ENCODE measurements at regions not wholly inside any gene's neighbourhood (a gene's known extent, or its start where the extent isn't known, plus 50 kb on each side); places are given as distances from the start of the nearest gene placed in this dataset.

DNA sequence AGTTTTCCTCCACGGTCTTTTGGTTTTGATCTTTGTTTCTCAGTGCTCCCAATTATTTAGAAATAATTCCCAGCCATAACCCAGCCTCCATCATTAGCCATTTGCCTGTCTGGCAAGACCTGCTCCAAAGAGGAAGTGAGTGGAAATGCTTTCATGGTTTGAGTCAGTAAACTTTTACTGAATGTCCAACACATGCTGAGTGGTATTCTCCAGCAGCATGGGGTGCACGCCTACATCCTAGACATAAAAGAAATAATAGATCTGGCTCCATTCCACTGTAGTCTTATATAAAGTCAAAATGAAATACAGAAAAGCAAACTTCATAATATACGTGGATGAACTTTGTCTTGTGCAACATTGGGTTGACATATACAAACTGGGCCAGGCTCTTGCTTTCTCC lies 757.2 kb downstream of the TLE1 start:
- Histone ChIP-seq H4K20me1 (ENCODE audit: insufficient read depth, poor library complexity, severe bottlenecking) (no peaks in the 10 kb centered on the region), H3K4me3 (no peak overlapping the region), H3K79me2 (no peaks in the 10 kb centered on the region), H3K4me1 (ENCODE audit: insufficient read depth) (peaks cover 19% of the 10 kb centered on the region), H3K27me3 (no peaks in the 10 kb centered on the region), H3K4me2 (no peak overlapping the region), H3K9me2 (replicated peaks; ENCODE audit: insufficient read depth) (no peaks in the 10 kb centered on the region), H3K9me3 (ENCODE audit: low read depth) (no peaks in the 10 kb centered on the region), H3K27ac (no peak overlapping the region), H3K36me3 (replicated peaks; ENCODE audit: insufficient read depth, low read depth) (no peaks in the 10 kb centered on the region), H2AFZ (no peak overlapping the region)
- DNase-seq (ENCODE audit: low spot score) = no peak
- TF ChIP-seq EZH2 (IDR thresholded peaks at IDR 0.05; ENCODE audit: borderline replicate concordance) = no peak
- TF ChIP-seq, protein P1, sequence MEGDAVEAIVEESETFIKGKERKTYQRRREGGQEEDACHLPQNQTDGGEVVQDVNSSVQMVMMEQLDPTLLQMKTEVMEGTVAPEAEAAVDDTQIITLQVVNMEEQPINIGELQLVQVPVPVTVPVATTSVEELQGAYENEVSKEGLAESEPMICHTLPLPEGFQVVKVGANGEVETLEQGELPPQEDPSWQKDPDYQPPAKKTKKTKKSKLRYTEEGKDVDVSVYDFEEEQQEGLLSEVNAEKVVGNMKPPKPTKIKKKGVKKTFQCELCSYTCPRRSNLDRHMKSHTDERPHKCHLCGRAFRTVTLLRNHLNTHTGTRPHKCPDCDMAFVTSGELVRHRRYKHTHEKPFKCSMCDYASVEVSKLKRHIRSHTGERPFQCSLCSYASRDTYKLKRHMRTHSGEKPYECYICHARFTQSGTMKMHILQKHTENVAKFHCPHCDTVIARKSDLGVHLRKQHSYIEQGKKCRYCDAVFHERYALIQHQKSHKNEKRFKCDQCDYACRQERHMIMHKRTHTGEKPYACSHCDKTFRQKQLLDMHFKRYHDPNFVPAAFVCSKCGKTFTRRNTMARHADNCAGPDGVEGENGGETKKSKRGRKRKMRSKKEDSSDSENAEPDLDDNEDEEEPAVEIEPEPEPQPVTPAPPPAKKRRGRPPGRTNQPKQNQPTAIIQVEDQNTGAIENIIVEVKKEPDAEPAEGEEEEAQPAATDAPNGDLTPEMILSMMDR (IDR thresholded peaks at IDR 0.05; ENCODE audit: poor library complexity) = no peak
- no peak for TF ChIP-seq EZH2phosphoT487 (IDR thresholded peaks at IDR 0.05; ENCODE audit: low read depth, severe bottlenecking, unreplicated experiment)
- 61% methylated on average over 3 of the region's 3 CpGs for WGBS (ENCODE audit: low lambda C conversion rate, missing lambda C conversion rate)

DNA sequence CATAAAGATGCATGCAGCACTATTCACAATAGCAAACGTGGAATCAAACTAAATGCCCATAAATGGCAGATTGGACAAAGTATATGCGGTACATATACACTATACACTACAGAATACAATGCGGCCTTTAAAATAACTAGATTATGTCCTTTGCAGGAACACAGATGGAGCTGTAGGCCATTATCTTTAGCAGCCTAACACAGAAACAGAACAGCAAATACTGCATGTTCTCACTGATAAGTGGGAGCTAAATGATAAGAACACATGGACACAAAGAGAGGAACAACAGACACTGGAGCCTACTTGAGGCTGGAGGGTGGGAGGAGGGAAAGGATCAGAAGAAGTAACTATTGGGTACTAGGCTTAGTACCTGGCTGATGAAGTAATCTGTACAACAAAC lies 758.2 kb downstream of the TLE1 start:
- no peak overlapping the region for H3K4me3 ChIP-seq
- no peaks in the 10 kb centered on the region for H3K36me3 ChIP-seq (replicated peaks; ENCODE audit: insufficient read depth, low read depth)
- H3K9me2 ChIP-seq (replicated peaks; ENCODE audit: insufficient read depth) = no peaks in the 10 kb centered on the region
- DNase-seq (ENCODE audit: low spot score) = no peak
- no peak overlapping the region for H3K27ac ChIP-seq
- no peaks in the 10 kb centered on the region for H3K79me2 ChIP-seq
- no peak for TF ChIP-seq EZH2phosphoT487 (IDR thresholded peaks at IDR 0.05; ENCODE audit: low read depth, severe bottlenecking, unreplicated experiment)
- TF ChIP-seq, protein P1 (IDR thresholded peaks at IDR 0.05; ENCODE audit: poor library complexity) = no peak
- no peak for TF ChIP-seq EZH2 (IDR thresholded peaks at IDR 0.05; ENCODE audit: borderline replicate concordance)
- no peak overlapping the region for H3K4me2 ChIP-seq
- no peak overlapping the region for H2AFZ ChIP-seq
- no peaks in the 10 kb centered on the region for H3K9me3 ChIP-seq (ENCODE audit: low read depth)
- no peaks in the 10 kb centered on the region for H4K20me1 ChIP-seq (ENCODE audit: insufficient read depth, poor library complexity, severe bottlenecking)
- WGBS (ENCODE audit: low lambda C conversion rate, missing lambda C conversion rate) = 62% methylated on average over 3 of the region's 3 CpGs
- H3K4me1 ChIP-seq (ENCODE audit: insufficient read depth) = peaks cover 19% of the 10 kb centered on the region
- no peaks in the 10 kb centered on the region for H3K27me3 ChIP-seq

DNA sequence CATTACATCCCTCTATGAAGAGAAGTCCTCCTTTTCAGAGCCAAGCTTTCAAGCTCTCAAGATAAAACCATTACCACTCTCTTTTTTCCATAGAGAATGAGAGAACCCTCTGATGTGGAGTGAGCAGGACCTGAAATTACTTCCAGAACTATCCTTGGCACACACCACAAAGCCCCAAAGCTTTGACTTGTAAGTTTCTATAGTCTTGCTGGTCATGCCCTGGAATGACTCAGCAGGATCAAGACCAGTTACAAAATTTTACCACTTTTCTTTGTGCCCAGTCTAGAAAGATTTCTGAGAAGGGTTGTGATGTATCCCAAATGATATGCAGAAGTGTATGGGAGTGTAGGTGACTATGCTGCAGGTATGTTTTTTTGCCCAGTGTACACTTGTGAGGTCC lies 760.6 kb downstream of the TLE1 start:
- H3K9me2 ChIP-seq (replicated peaks; ENCODE audit: insufficient read depth) = no peaks in the 10 kb centered on the region
- H3K9me3 ChIP-seq (ENCODE audit: low read depth) = no peaks in the 10 kb centered on the region
- no peak overlapping the region for H3K27ac ChIP-seq
- peaks cover 11% of the 10 kb centered on the region for H3K4me1 ChIP-seq (ENCODE audit: insufficient read depth)
- no peaks in the 10 kb centered on the region for H3K79me2 ChIP-seq
- no peak for DNase-seq (ENCODE audit: low spot score)
- H3K27me3 ChIP-seq = no peaks in the 10 kb centered on the region
- H3K4me3 ChIP-seq = no peak overlapping the region
- no peaks in the 10 kb centered on the region for H4K20me1 ChIP-seq (ENCODE audit: insufficient read depth, poor library complexity, severe bottlenecking)
- TF ChIP-seq EZH2phosphoT487 (IDR thresholded peaks at IDR 0.05; ENCODE audit: low read depth, severe bottlenecking, unreplicated experiment) (no peak), EZH2 (IDR thresholded peaks at IDR 0.05; ENCODE audit: borderline replicate concordance) (no peak)
- TF ChIP-seq, protein P1 (IDR thresholded peaks at IDR 0.05; ENCODE audit: poor library complexity) = no peak
- H3K36me3 ChIP-seq (replicated peaks; ENCODE audit: insufficient read depth, low read depth) = no peaks in the 10 kb centered on the region
- no peak overlapping the region for H2AFZ ChIP-seq
- H3K4me2 ChIP-seq = no peak overlapping the region

DNA sequence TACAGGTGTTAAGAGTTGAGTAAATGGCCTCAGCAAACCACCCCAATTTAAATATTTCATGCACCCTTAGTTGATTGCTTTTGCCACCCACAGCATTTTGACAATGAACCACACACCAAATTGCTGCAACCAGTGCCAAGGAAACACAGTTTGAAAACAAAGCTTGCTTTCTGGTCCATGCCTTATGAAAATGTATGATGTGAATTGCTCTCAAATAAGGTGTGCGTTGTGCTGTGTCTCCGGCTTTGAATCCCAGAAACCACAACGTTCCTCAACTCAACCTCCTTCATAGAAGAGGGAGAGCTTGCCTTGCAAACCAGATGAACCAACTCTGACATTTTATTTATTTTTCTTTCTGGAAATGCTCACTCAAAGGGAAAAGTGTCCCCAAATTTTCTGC lies 762.7 kb downstream of the TLE1 start:
- Histone ChIP-seq H3K9me2 (replicated peaks; ENCODE audit: insufficient read depth) (no peaks in the 10 kb centered on the region), H3K4me2 (no peak overlapping the region), H3K27ac (no peak overlapping the region), H2AFZ (no peak overlapping the region), H3K4me1 (ENCODE audit: insufficient read depth) (no peaks in the 10 kb centered on the region), H3K36me3 (replicated peaks; ENCODE audit: insufficient read depth, low read depth) (no peaks in the 10 kb centered on the region), H3K4me3 (no peak overlapping the region), H3K79me2 (no peaks in the 10 kb centered on the region), H4K20me1 (ENCODE audit: insufficient read depth, poor library complexity, severe bottlenecking) (no peaks in the 10 kb centered on the region), H3K27me3 (no peaks in the 10 kb centered on the region), H3K9me3 (ENCODE audit: low read depth) (no peaks in the 10 kb centered on the region)
- WGBS (ENCODE audit: low lambda C conversion rate, missing lambda C conversion rate) = 90% methylated on average over 3 of the region's 3 CpGs
- DNase-seq (ENCODE audit: low spot score) = no peak
- TF ChIP-seq EZH2phosphoT487 (IDR thresholded peaks at IDR 0.05; ENCODE audit: low read depth, severe bottlenecking, unreplicated experiment) (no peak), EZH2 (IDR thresholded peaks at IDR 0.05; ENCODE audit: borderline replicate concordance) (no peak)
- TF ChIP-seq, protein P1 (IDR thresholded peaks at IDR 0.05; ENCODE audit: poor library complexity) = no peak

All from hepatocyte (in vitro differentiated cells).